MM.1S (cell line): ENCODE measurements at regions not wholly inside any gene's neighbourhood (a gene's known extent, or its start where the extent isn't known, plus 50 kb on each side); places are given as distances from the start of the nearest gene placed in this dataset.

Source experiments
- DNase-seq: peaks from one replicate; pipeline ENCODE4 v3.0.0-alpha.2; 2015
- H2AFZ ChIP-seq: fragments of 300-600 bp; sonication (generic); 2 replicates; pipeline ENCODE4 v1.6.0; 2016; ENCODE audit warnings: antibody characterized with exemption, low read length
- H3F3A ChIP-seq: fragments of 300-600 bp; sonication (generic); 2 replicates; pipeline ENCODE4 v1.6.1; 2016; ENCODE audit warnings: mild to moderate bottlenecking, antibody characterized with exemption, low read length, moderate library complexity, mixed read lengths; ENCODE audit not compliant: insufficient read depth
- H3K27ac ChIP-seq: fragments of 300-600 bp; sonication (generic); 2 replicates; pipeline ENCODE4 v1.5.1; 2016; ENCODE audit warnings: mild to moderate bottlenecking, low read length
- H3K27me3 ChIP-seq: fragments of 300-600 bp; sonication (generic); replicated peaks from 2 replicates; pipeline ENCODE4 v1.6.0; 2016; ENCODE audit warnings: low read length; ENCODE audit not compliant: insufficient read depth
- H3K36me3 ChIP-seq: fragments of 300-600 bp; sonication (generic); replicated peaks from 2 replicates; pipeline ENCODE4 v1.6.1; 2016; ENCODE audit warnings: mild to moderate bottlenecking, low read length, mixed read lengths; ENCODE audit not compliant: insufficient read depth
- H3K4me1 ChIP-seq: fragments of 300-600 bp; sonication (generic); 2 replicates; pipeline ENCODE4 v1.6.1; 2016; ENCODE audit warnings: low read length, mixed read lengths
- H3K4me2 ChIP-seq: fragments of 300-600 bp; sonication (generic); 2 replicates; pipeline ENCODE4 v1.6.0; 2016; ENCODE audit warnings: low read depth, low read length
- H3K4me3 ChIP-seq: fragments of 300-600 bp; sonication (generic); 2 replicates; pipeline ENCODE4 v1.5.1; 2016; ENCODE audit warnings: low read length, mixed read lengths
- H3K79me2 ChIP-seq: fragments of 300-600 bp; sonication (generic); 2 replicates; pipeline ENCODE4 v1.6.1; 2016; ENCODE audit warnings: mixed run types, low read length, mixed read lengths
- H3K9ac ChIP-seq: fragments of 300-600 bp; sonication (generic); 2 replicates; pipeline ENCODE4 v1.6.1; 2016; ENCODE audit warnings: low read length, mixed read lengths
- H3K9me2 ChIP-seq: fragments of 300-600 bp; sonication (generic); replicated peaks from 2 replicates; pipeline ENCODE4 v1.6.1; 2016; ENCODE audit warnings: mild to moderate bottlenecking, low read length, mixed read lengths; ENCODE audit not compliant: insufficient read depth
- H3K9me3 ChIP-seq: fragments of 300-600 bp; sonication (generic); replicated peaks from 2 replicates; pipeline ENCODE4 v1.6.1; 2016; ENCODE audit warnings: mild to moderate bottlenecking, low read length, mixed read lengths; ENCODE audit not compliant: insufficient read depth
- H4K20me1 ChIP-seq: fragments of 300-600 bp; sonication (generic); 2 replicates; pipeline ENCODE4 v1.6.1; 2016; ENCODE audit warnings: mild to moderate bottlenecking, low read length, moderate library complexity, mixed read lengths; ENCODE audit not compliant: insufficient read depth
- CTCF ChIP-seq: fragments of 300-600 bp; sonication (generic); IDR thresholded peaks from 2 replicates; pipeline ENCODE4 v1.5.1; 2016; ENCODE audit warnings: antibody characterized with exemption, low read length, mixed read lengths
- EZH2 ChIP-seq: fragments of 300-600 bp; sonication (generic); optimal IDR thresholded peaks from 2 replicates; pipeline ENCODE3; 2017; ENCODE audit warnings: low read depth, mild to moderate bottlenecking, antibody characterized with exemption, low read length, mixed read lengths
- EZH2phosphoT487 ChIP-seq: fragments of 300-600 bp; sonication (generic); IDR thresholded peaks from 2 replicates; pipeline ENCODE4 v1.6.1; 2018; ENCODE audit warnings: antibody characterized with exemption, low read length

GRCh38 chr4:148740701-148741100 lies 298.5 kb upstream of the NR3C2 start:
- Histone ChIP-seq H4K20me1 (no peaks in the 10 kb centered on the region), H3K79me2 (no peaks in the 10 kb centered on the region), H3K36me3 (no peaks in the 10 kb centered on the region), H3K9me2 (no peaks in the 10 kb centered on the region), H3K9me3 (no peaks in the 10 kb centered on the region), H3K4me2 (no peak overlapping the region), H3F3A (no peaks in the 10 kb centered on the region), H2AFZ (no peak overlapping the region), H3K9ac (no peak overlapping the region), H3K4me3 (no peak overlapping the region), H3K4me1 (no peaks in the 10 kb centered on the region), H3K27ac (no peak overlapping the region), H3K27me3 (no peaks in the 10 kb centered on the region)
- no peak for TF ChIP-seq CTCF
- TF ChIP-seq EZH2, result no peak
- no peak for TF ChIP-seq EZH2phosphoT487
- no peak for DNase-seq

- no peak overlapping the region for H3K4me3 ChIP-seq
- H4K20me1 ChIP-seq, result no peaks in the 10 kb centered on the region
- no peaks in the 10 kb centered on the region for H3K4me1 ChIP-seq
- H3K9me2 ChIP-seq, result no peaks in the 10 kb centered on the region
- no peaks in the 10 kb centered on the region for H3K27me3 ChIP-seq
- H3K4me2 ChIP-seq, result no peak overlapping the region
- H3K79me2 ChIP-seq, result no peaks in the 10 kb centered on the region
- no peak overlapping the region for H3K27ac ChIP-seq
- DNase-seq, result no peak
- no peak overlapping the region for H2AFZ ChIP-seq
- H3K9me3 ChIP-seq, result no peaks in the 10 kb centered on the region
- H3F3A ChIP-seq, result no peaks in the 10 kb centered on the region
- TF ChIP-seq EZH2 (no peak), CTCF (no peak), EZH2phosphoT487 (no peak)
- no peaks in the 10 kb centered on the region for H3K36me3 ChIP-seq
- no peak overlapping the region for H3K9ac ChIP-seq
These were observed 295.0 kb upstream of the NR3C2 start for GRCh38 chr4:148737061-148737770.

GRCh38 chr4:148735432-148736155 lies 293.4 kb upstream of the NR3C2 start:
- H3K79me2 ChIP-seq, result no peaks in the 10 kb centered on the region
- H4K20me1 ChIP-seq, result no peaks in the 10 kb centered on the region
- no peaks in the 10 kb centered on the region for H3K36me3 ChIP-seq
- no peaks in the 10 kb centered on the region for H3F3A ChIP-seq
- H3K9me2 ChIP-seq, result no peaks in the 10 kb centered on the region
- H3K9ac ChIP-seq, result no peak overlapping the region
- H3K4me3 ChIP-seq, result no peak overlapping the region
- H3K9me3 ChIP-seq, result no peaks in the 10 kb centered on the region
- TF ChIP-seq EZH2 (no peak), EZH2phosphoT487 (no peak), CTCF (no peak)
- DNase-seq, result no peak
- H3K27me3 ChIP-seq, result no peaks in the 10 kb centered on the region
- H2AFZ ChIP-seq, result no peak overlapping the region
- H3K4me1 ChIP-seq, result no peaks in the 10 kb centered on the region
- H3K4me2 ChIP-seq, result no peak overlapping the region
- no peak overlapping the region for H3K27ac ChIP-seq
